OCI-LY1 (cell line): ENCODE measurements at regions not wholly inside any gene's neighbourhood (a gene's known extent, or its start where the extent isn't known, plus 50 kb on each side); places are given as distances from the start of the nearest gene placed in this dataset.

ENCODE experiments used
- H2AFZ ChIP-seq: fragments of 200-600 bp; sonication (generic), shearing (Covaris generic); 2 replicates; pipeline ENCODE4 v1.6.0; 2014; ENCODE audit warnings: antibody characterized with exemption, mild to moderate bottlenecking, low read length
- H3F3A ChIP-seq: fragments of 200-600 bp; sonication (generic), shearing (Covaris generic); 2 replicates; pipeline ENCODE4 v1.6.0; 2014; ENCODE audit warnings: mild to moderate bottlenecking, antibody characterized with exemption, low read length, moderate library complexity; ENCODE audit not compliant: insufficient read depth
- H3K27ac ChIP-seq: fragments of 200-600 bp; sonication (generic); 2 replicates; pipeline ENCODE4 v1.5.1; 2014; ENCODE audit warnings: low read length, mixed run types, mild to moderate bottlenecking, low read depth; ENCODE audit not compliant: poor library complexity, severe bottlenecking
- H3K27me3 ChIP-seq: fragments of 200-600 bp; sonication (generic); 2 replicates; pipeline ENCODE4 v1.6.0; 2014; ENCODE audit warnings: antibody characterized with exemption, mild to moderate bottlenecking, low read length, moderate library complexity; ENCODE audit not compliant: insufficient read depth
- H3K36me3 ChIP-seq: fragments of 200-600 bp; sonication (generic); 2 replicates; pipeline ENCODE4 v1.6.1; 2014; ENCODE audit warnings: mild to moderate bottlenecking, antibody characterized with exemption, low read length, moderate library complexity, mixed read lengths; ENCODE audit not compliant: insufficient read depth
- H3K4me1 ChIP-seq: fragments of 200-600 bp; sonication (generic); 2 replicates; pipeline ENCODE4 v1.5.1; 2014; ENCODE audit warnings: mild to moderate bottlenecking, low read length, moderate library complexity; ENCODE audit not compliant: insufficient read depth, severe bottlenecking
- H3K4me2 ChIP-seq: fragments of 200-600 bp; sonication (generic), shearing (Covaris generic); 2 replicates; pipeline ENCODE4 v1.6.1; 2014; ENCODE audit warnings: low read length
- H3K4me3 ChIP-seq: fragments of 200-600 bp; sonication (generic); 2 replicates; pipeline ENCODE4 v1.5.1; 2014; ENCODE audit warnings: low read length, low read depth, mild to moderate bottlenecking, mixed read lengths; ENCODE audit not compliant: poor library complexity, severe bottlenecking
- H3K79me2 ChIP-seq: fragments of 200-600 bp; shearing (Covaris generic); 2 replicates; pipeline ENCODE4 v1.6.1; 2016; ENCODE audit warnings: mixed run types, low read length, mixed read lengths; ENCODE audit not compliant: insufficient read depth
- H3K9ac ChIP-seq: fragments of 200-600 bp; sonication (generic), shearing (Covaris generic); 2 replicates; pipeline ENCODE4 v1.6.1; 2014; ENCODE audit warnings: mild to moderate bottlenecking, low read length, mixed read lengths
- H3K9me2 ChIP-seq: fragments of 200-600 bp; sonication (generic), shearing (Covaris generic); 2 replicates; pipeline ENCODE4 v1.6.1; 2014; ENCODE audit warnings: low read depth, mild to moderate bottlenecking, low read length, mixed read lengths
- H3K9me3 ChIP-seq: fragments of 200-600 bp; shearing (Covaris generic); 2 replicates; pipeline ENCODE4 v1.6.1; 2014; ENCODE audit warnings: low read length, mixed read lengths
- H4K20me1 ChIP-seq: fragments of 200-600 bp; sonication (generic), shearing (Covaris generic); 2 replicates; pipeline ENCODE4 v1.6.0; 2016; ENCODE audit warnings: mild to moderate bottlenecking, low read length; ENCODE audit not compliant: insufficient read depth
- CTCF ChIP-seq: fragments of 200-600 bp; sonication (generic), shearing (Covaris generic); IDR thresholded peaks from 2 replicates; pipeline ENCODE4 v1.5.1; 2017; ENCODE audit warnings: mild to moderate bottlenecking, antibody characterized with exemption, low read length, moderate library complexity, mixed read lengths
- EZH2 ChIP-seq: fragments of 200-600 bp; sonication (generic), shearing (Covaris generic); IDR thresholded peaks from 2 replicates; pipeline ENCODE4 v1.8.0; 2017; ENCODE audit warnings: borderline replicate concordance, mixed run types, mild to moderate bottlenecking, antibody characterized with exemption, low read length, moderate library complexity, mixed read lengths

GRCh38 chr1:208951908-208952307 lies 631.6 kb upstream of the CAMK1G start:
- Histone ChIP-seq H2AFZ (no peak overlapping the region), H4K20me1 (no peaks in the 10 kb centered on the region), H3K36me3 (no peaks in the 10 kb centered on the region), H3K27me3 (no peaks in the 10 kb centered on the region), H3K27ac (no peak overlapping the region), H3K79me2 (no peaks in the 10 kb centered on the region), H3K4me1 (no peaks in the 10 kb centered on the region), H3F3A (no peaks in the 10 kb centered on the region), H3K4me3 (no peak overlapping the region), H3K9me3 (no peaks in the 10 kb centered on the region), H3K9ac (no peak overlapping the region), H3K4me2 (no peak overlapping the region), H3K9me2 (no peaks in the 10 kb centered on the region)
- no peak for TF ChIP-seq EZH2
- TF ChIP-seq CTCF, result no peak

GRCh38 chr1:208962867-208963266 lies 620.6 kb upstream of the CAMK1G start:
- H3K79me2 ChIP-seq, result no peaks in the 10 kb centered on the region
- no peaks in the 10 kb centered on the region for H3K4me1 ChIP-seq
- no peaks in the 10 kb centered on the region for H3F3A ChIP-seq
- H3K9ac ChIP-seq, result no peak overlapping the region
- TF ChIP-seq EZH2, result no peak
- no peak for TF ChIP-seq CTCF
- H3K27me3 ChIP-seq, result no peaks in the 10 kb centered on the region
- no peaks in the 10 kb centered on the region for H3K9me2 ChIP-seq
- no peak overlapping the region for H3K4me2 ChIP-seq
- H3K9me3 ChIP-seq, result no peaks in the 10 kb centered on the region
- no peak overlapping the region for H3K27ac ChIP-seq
- no peak overlapping the region for H3K4me3 ChIP-seq
- no peaks in the 10 kb centered on the region for H3K36me3 ChIP-seq
- no peak overlapping the region for H2AFZ ChIP-seq
- H4K20me1 ChIP-seq, result no peaks in the 10 kb centered on the region

GRCh38 chr1:208965351-208965750 lies 618.2 kb upstream of the CAMK1G start:
- TF ChIP-seq CTCF, result no peak
- no peaks in the 10 kb centered on the region for H3K9me2 ChIP-seq
- no peak overlapping the region for H3K4me3 ChIP-seq
- H2AFZ ChIP-seq, result no peak overlapping the region
- no peaks in the 10 kb centered on the region for H3K79me2 ChIP-seq
- H3K9me3 ChIP-seq, result no peaks in the 10 kb centered on the region
- H3K9ac ChIP-seq, result no peak overlapping the region
- no peaks in the 10 kb centered on the region for H3K27me3 ChIP-seq
- H3F3A ChIP-seq, result no peaks in the 10 kb centered on the region
- no peaks in the 10 kb centered on the region for H3K36me3 ChIP-seq
- H3K4me2 ChIP-seq, result no peak overlapping the region
- no peak overlapping the region for H3K27ac ChIP-seq
- H4K20me1 ChIP-seq, result no peaks in the 10 kb centered on the region
- no peaks in the 10 kb centered on the region for H3K4me1 ChIP-seq
